Amygdala (tissue), 56 donors: ENCODE measurements at regions not wholly inside any gene's neighbourhood (a gene's known extent, or its start where the extent isn't known, plus 50 kb on each side); places are given as distances from the start of the nearest gene placed in this dataset.
"Not testable (repeated sequence)": the region's sequence is repeated elsewhere in the genome, so short reads cannot be mapped to it uniquely, and the experiment has no call there.

Experiments used
- DNase-seq, 56 donors: peaks; one replicate each; lab custom pipeline; 2025; lab: John Stamatoyannopoulos, UW

GRCh38 chr2:105544591-105545377, 145.9 kb upstream of the FHL2 start:
- no peak for DNase-seq

GRCh38 chr2:105541189-105542050, 142.6 kb upstream of the FHL2 start:
- DNase-seq: no peak

- no peak for DNase-seq
Measured at GRCh38 chr2:105540642-105541041, 141.8 kb upstream of the FHL2 start.

- DNase-seq: no peak
Measured at GRCh38 chr2:105539331-105539730, 140.5 kb upstream of the FHL2 start.

- DNase-seq: no peak
Measured at GRCh38 chr2:105538840-105539239, 140.0 kb upstream of the FHL2 start.

GRCh38 chr2:105537920-105538319, 139.1 kb upstream of the FHL2 start:
- no peak for DNase-seq

GRCh38 chr2:105537466-105537865, 138.6 kb upstream of the FHL2 start:
- DNase-seq: no peak

GRCh38 chr2:105536175-105536574, 137.3 kb upstream of the FHL2 start:
- no peak for DNase-seq

- DNase-seq: not testable (repeated sequence)
Measured at GRCh38 chr2:105529258-105529657, 130.4 kb upstream of the FHL2 start.

GRCh38 chr2:105526000-105526925, 127.4 kb upstream of the FHL2 start:
- DNase-seq: no peak

GRCh38 chr2:105525201-105525600, 126.3 kb upstream of the FHL2 start:
- DNase-seq: no peak

- DNase-seq: no peak
Measured at GRCh38 chr2:105522645-105523044, 123.8 kb upstream of the FHL2 start.

GRCh38 chr2:105521616-105522015, 122.8 kb upstream of the FHL2 start:
- no peak for DNase-seq

- no peak for DNase-seq
Measured at GRCh38 chr2:105521176-105521575, 122.3 kb upstream of the FHL2 start.

GRCh38 chr2:105519516-105519915, 120.7 kb upstream of the FHL2 start:
- no peak for DNase-seq

GRCh38 chr2:105518897-105519296, 120.0 kb upstream of the FHL2 start:
- DNase-seq: no peak

- peak in 26 of 56 donors; percentile 2 to 51 (median 17) for DNase-seq
Measured at GRCh38 chr2:105517814-105518705, 119.2 kb upstream of the FHL2 start.

- peak in 41 of 56 donors; percentile 1 to 71 (median 31) for DNase-seq
Measured at GRCh38 chr2:105515581-105516415, 116.9 kb upstream of the FHL2 start.

- no peak for DNase-seq
Measured at GRCh38 chr2:105514576-105514975, 115.7 kb upstream of the FHL2 start.
